ENCODE measurements at regions not wholly inside any gene's neighbourhood (a gene's known extent, or its start where the extent isn't known, plus 50 kb on each side); places are given as distances from the start of the nearest gene placed in this dataset.

GRCh38 chr6:19643713-19644112 is 193.5 kb upstream of the ID4 start:
- DNase-seq, result no peak

GRCh38 chr6:19655744-19656143 is 181.4 kb upstream of the ID4 start:
- DNase-seq, result no peak

GRCh38 chr6:19660123-19660910 is 176.9 kb upstream of the ID4 start:
- no peak for DNase-seq

- DNase-seq, result no peak
Observed at GRCh38 chr6:19662911-19663310, 174.3 kb upstream of the ID4 start.

- no peak for DNase-seq
Observed at GRCh38 chr6:19663479-19663878, 173.7 kb upstream of the ID4 start.

GRCh38 chr6:19664050-19664449 is 173.1 kb upstream of the ID4 start:
- no peak for DNase-seq

GRCh38 chr6:19664878-19665612 is 172.1 kb upstream of the ID4 start:
- DNase-seq, result peak; percentile 76

- DNase-seq, result peak; percentile 76
Observed at GRCh38 chr6:19665613-19665909, 171.6 kb upstream of the ID4 start.

- DNase-seq, result no peak
Observed at GRCh38 chr6:19668710-19669109, 168.5 kb upstream of the ID4 start.

- DNase-seq, result no peak
Observed at GRCh38 chr6:19669206-19669605, 168.0 kb upstream of the ID4 start.

GRCh38 chr6:19682859-19683258 is 154.3 kb upstream of the ID4 start:
- DNase-seq, result no peak

GRCh38 chr6:19690325-19691075 is 146.7 kb upstream of the ID4 start:
- DNase-seq, result no peak

- no peak for DNase-seq
Observed at GRCh38 chr6:19691465-19692167, 145.6 kb upstream of the ID4 start.

GRCh38 chr6:19692506-19693298 is 144.5 kb upstream of the ID4 start:
- no peak for DNase-seq

- no peak for DNase-seq
Observed at GRCh38 chr6:19694697-19695096, 142.5 kb upstream of the ID4 start.

GRCh38 chr6:19697744-19698290 is 139.4 kb upstream of the ID4 start:
- DNase-seq, result no peak

GRCh38 chr6:19699932-19700331 is 137.2 kb upstream of the ID4 start:
- DNase-seq, result no peak

GRCh38 chr6:19705606-19706005 is 131.6 kb upstream of the ID4 start:
- DNase-seq, result no peak

- no peak for DNase-seq
Observed at GRCh38 chr6:19712012-19712688, 125.0 kb upstream of the ID4 start.

GRCh38 chr6:19712998-19713397 is 124.2 kb upstream of the ID4 start:
- DNase-seq, result no peak

- DNase-seq, result no peak
Observed at GRCh38 chr6:19713411-19713810, 123.8 kb upstream of the ID4 start.

- DNase-seq, result no peak
Observed at GRCh38 chr6:19713984-19714383, 123.2 kb upstream of the ID4 start.
